A673 (cell line): ENCODE measurements at regions not wholly inside any gene's neighbourhood (a gene's known extent, or its start where the extent isn't known, plus 50 kb on each side); places are given as distances from the start of the nearest gene placed in this dataset.

Experiments used
- BruUV-seq: library from RNA; stranded (reverse); fragments of 400-500 nt; replicated peaks from 2 replicates; lab custom pipeline; 2021; lab: Mats Ljungman, UMichigan
- CTCF ChIA-PET: fragments of 300-600 bp; sonication (Branson Sonifier 250); formaldehyde crosslinking; loops from one replicate; lab custom pipeline; 2022; ENCODE audit warnings: antibody characterized with exemption; lab: Charles Lee
- POLR2A ChIA-PET: fragments of 300-600 bp; sonication (Branson Sonifier 250); formaldehyde crosslinking; loops from one replicate; lab custom pipeline; 2022; ENCODE audit warnings: antibody characterized with exemption; ENCODE audit not compliant: low non-redundant PET; lab: Charles Lee
- DNase-seq: peaks from one replicate; pipeline ENCODE4 v3.0.0-alpha.2; 2015; ENCODE audit warnings: low spot score
- H3K27ac ChIP-seq: fragments of 200-600 bp; sonication (generic); 2 replicates; pipeline ENCODE4 v1.5.1; 2016; ENCODE audit warnings: mixed run types, low read depth, mild to moderate bottlenecking, mixed read lengths, antibody characterized with exemption, low read length; ENCODE audit not compliant: poor library complexity, severe bottlenecking
- H3K27me3 ChIP-seq: fragments of 200-600 bp; sonication (generic); replicated peaks from 2 replicates; pipeline ENCODE4 v1.6.1; 2017; ENCODE audit warnings: mixed run types, low read depth, mild to moderate bottlenecking, mixed read lengths, antibody characterized with exemption, low read length; ENCODE audit not compliant: insufficient read depth, poor library complexity
- H3K36me3 ChIP-seq: fragments of 200-600 bp; sonication (generic); 2 replicates; pipeline ENCODE4 v1.6.1; 2016; ENCODE audit warnings: mixed run types, mild to moderate bottlenecking, mixed read lengths, antibody characterized with exemption, low read length; ENCODE audit not compliant: insufficient read depth, poor library complexity, severe bottlenecking
- H3K4me1 ChIP-seq: fragments of 200-600 bp; sonication (generic); 2 replicates; pipeline ENCODE4 v1.6.1; 2017; ENCODE audit warnings: mixed run types, mild to moderate bottlenecking, mixed read lengths, antibody characterized with exemption, low read length; ENCODE audit not compliant: insufficient read depth, poor library complexity, severe bottlenecking
- H3K4me3 ChIP-seq: fragments of 200-600 bp; sonication (generic); 2 replicates; pipeline ENCODE4 v1.5.1; 2016; ENCODE audit warnings: low read depth, mixed run types, mild to moderate bottlenecking, mixed read lengths, low read length; ENCODE audit not compliant: poor library complexity, severe bottlenecking
- H3K9me3 ChIP-seq: fragments of 200-600 bp; sonication (generic); 2 replicates; pipeline ENCODE4 v1.6.1; 2016; ENCODE audit warnings: mixed run types, low read depth, mild to moderate bottlenecking, mixed read lengths, antibody characterized with exemption, low read length; ENCODE audit not compliant: poor library complexity, severe bottlenecking
- CTCF ChIP-seq: fragments of 300-800, 200-600 bp; sonication (generic); conservative IDR thresholded peaks from 2 replicates; pipeline ENCODE4 v1.5.1; 2017; ENCODE audit warnings: low read depth, mild to moderate bottlenecking, antibody characterized with exemption, low read length, moderate library complexity, mixed read lengths
- EZH2 ChIP-seq: fragments of 200-600 bp; sonication (generic); IDR thresholded peaks from 2 replicates; pipeline ENCODE4 v1.6.1; 2017; ENCODE audit warnings: borderline replicate concordance, low read depth, mild to moderate bottlenecking, mixed read lengths, antibody characterized with exemption, low read length; ENCODE audit not compliant: poor library complexity, severe bottlenecking
- intact Hi-C: fragments of 100-400 bp; cut with micrococcal nuclease; formaldehyde crosslinking; loops from one replicate; pipeline ENCODE4 v1.10.0; 2022; ENCODE audit not compliant: unreplicated experiment

- Histone ChIP-seq H3K4me1 (no peaks in the 10 kb centered on the region), H3K9me3 (peaks cover 5% of the 10 kb centered on the region), H3K27ac (no peak overlapping the region), H3K27me3 (no peaks in the 10 kb centered on the region), H3K36me3 (no peaks in the 10 kb centered on the region), H3K4me3 (no peak overlapping the region)
- DNase-seq, result no peak
- BruUV-seq, result no TSS peak
- ChIA-PET CTCF (no interaction called here), POLR2A (no interaction called here)
- TF ChIP-seq EZH2 (no peak), CTCF (no peak)
- intact Hi-C loops, result no loop called here
Observed at GRCh38 chr11:69566001-69566400, 75.0 kb upstream of the CCND1 start.

- Histone ChIP-seq H3K9me3 (peaks cover 5% of the 10 kb centered on the region), H3K36me3 (no peaks in the 10 kb centered on the region), H3K4me1 (no peaks in the 10 kb centered on the region), H3K4me3 (no peak overlapping the region), H3K27me3 (no peaks in the 10 kb centered on the region), H3K27ac (no peak overlapping the region)
- no peak for DNase-seq
- CTCF ChIA-PET, result no interaction called here
- POLR2A ChIA-PET, result interaction anchor here (0.7 kb wide), 1 partner anchor 61 kb away, joined by 8 read pairs; no protein-coding TSS in a partner anchor
- BruUV-seq, result no TSS peak
- TF ChIP-seq CTCF (no peak), EZH2 (no peak)
- intact Hi-C loops, result no loop called here
Observed at GRCh38 chr11:69567951-69568808, 72.8 kb upstream of the CCND1 start.

GRCh38 chr11:69568809-69569097 is 72.2 kb upstream of the CCND1 start:
- no peak for DNase-seq
- H3K9me3 ChIP-seq, result peaks cover 5% of the 10 kb centered on the region
- no peaks in the 10 kb centered on the region for H3K4me1 ChIP-seq
- BruUV-seq, result no TSS peak
- no peak overlapping the region for H3K27ac ChIP-seq
- intact Hi-C loops, result no loop called here
- TF ChIP-seq CTCF (no peak), EZH2 (no peak)
- H3K4me3 ChIP-seq, result no peak overlapping the region
- H3K27me3 ChIP-seq, result no peaks in the 10 kb centered on the region
- CTCF ChIA-PET, result no interaction called here
- POLR2A ChIA-PET, result no interaction called here
- no peaks in the 10 kb centered on the region for H3K36me3 ChIP-seq
